RWPE2 (cell line): ENCODE measurements at regions not wholly inside any gene's neighbourhood (a gene's known extent, or its start where the extent isn't known, plus 50 kb on each side); places are given as distances from the start of the nearest gene placed in this dataset.
A peak's percentile ranks its signal among the peaks of the same experiment; 100 is the strongest.

ENCODE experiments used
- ATAC-seq: fragments of 200-7000 bp; cut with Tn5 transposase; 3 replicates; pipeline ENCODE4 v1.9.1; 2021; ENCODE audit warnings: low read depth
- DNase-seq: peaks from one replicate; pipeline ENCODE4 v3.0.0-alpha.2; 2020; ENCODE audit warnings: low spot score
- H3K27ac ChIP-seq: fragments of 450-650 bp; 2 replicates; pipeline ENCODE4 v1.5.1; 2017; ENCODE audit warnings: mild to moderate bottlenecking; ENCODE audit not compliant: poor library complexity, severe bottlenecking
- H3K27me3 ChIP-seq: fragments of 250-450 bp; sonication (Bioruptor Pico); 2 replicates; pipeline ENCODE4 v1.5.1; 2021; ENCODE audit warnings: mild to moderate bottlenecking, moderate library complexity; ENCODE audit not compliant: insufficient read depth, poor library complexity, severe bottlenecking
- H3K36me3 ChIP-seq: fragments of 250-450 bp; sonication (Bioruptor Pico); 2 replicates; pipeline ENCODE4 v1.5.1; 2020; ENCODE audit warnings: low read depth, mild to moderate bottlenecking, moderate library complexity
- H3K4me1 ChIP-seq: fragments of 250-450 bp; sonication (Bioruptor Pico); 2 replicates; pipeline ENCODE4 v1.5.1; 2021; ENCODE audit warnings: mild to moderate bottlenecking, moderate library complexity; ENCODE audit not compliant: insufficient read depth, poor library complexity, severe bottlenecking
- H3K4me3 ChIP-seq: fragments of 250-450 bp; sonication (Bioruptor Pico); 2 replicates; pipeline ENCODE4 v1.5.1; 2021; ENCODE audit warnings: mild to moderate bottlenecking, moderate library complexity; ENCODE audit not compliant: severe bottlenecking
- H3K9me3 ChIP-seq: fragments of 250-450 bp; sonication (Bioruptor Pico); 2 replicates; pipeline ENCODE4 v1.5.1; 2021; ENCODE audit warnings: mild to moderate bottlenecking, moderate library complexity; ENCODE audit not compliant: severe bottlenecking
- CTCF ChIP-seq: fragments of 450-650 bp; IDR thresholded peaks from one replicate; pipeline ENCODE4 v1.5.1; 2017; ENCODE audit warnings: mild to moderate bottlenecking, moderate library complexity; ENCODE audit not compliant: poor library complexity, severe bottlenecking

GRCh38 chr21:35212393-35213127, 163.5 kb upstream of the RUNX1 start:
- no peaks in the 10 kb centered on the region for H3K27me3 ChIP-seq
- H3K9me3 ChIP-seq: no peaks in the 10 kb centered on the region
- H3K4me3 ChIP-seq: no peak overlapping the region
- peaks cover 20% of the 10 kb centered on the region for H3K4me1 ChIP-seq
- peak overlapping the region; percentile 16 for H3K27ac ChIP-seq
- no peaks in the 10 kb centered on the region for H3K36me3 ChIP-seq
- no peak for TF ChIP-seq CTCF
- DNase-seq (no peak), ATAC-seq (no peak)

GRCh38 chr21:35211782-35212181, 162.7 kb upstream of the RUNX1 start:
- no peak for DNase-seq

GRCh38 chr21:35210093-35210492, 161.0 kb upstream of the RUNX1 start:
- Histone ChIP-seq H3K36me3 (no peaks in the 10 kb centered on the region), H3K4me3 (no peak overlapping the region), H3K27me3 (no peaks in the 10 kb centered on the region), H3K4me1 (peaks cover 16% of the 10 kb centered on the region), H3K27ac (no peak overlapping the region), H3K9me3 (no peaks in the 10 kb centered on the region)
- ATAC-seq (no peak), DNase-seq (no peak)
- no peak for TF ChIP-seq CTCF

More at GRCh38 chr21:35211782-35212181, 162.7 kb upstream of the RUNX1 start:
- no peaks in the 10 kb centered on the region for H3K27me3 ChIP-seq
- peaks cover 13% of the 10 kb centered on the region for H3K4me1 ChIP-seq
- H3K27ac ChIP-seq: no peak overlapping the region
- TF ChIP-seq CTCF: no peak
- no peak for ATAC-seq
- H3K36me3 ChIP-seq: no peaks in the 10 kb centered on the region
- no peak overlapping the region for H3K4me3 ChIP-seq
- no peaks in the 10 kb centered on the region for H3K9me3 ChIP-seq

- H3K4me1 ChIP-seq: peaks cover 16% of the 10 kb centered on the region
- DNase-seq: no peak
Observed at GRCh38 chr21:35208810-35209517, 159.9 kb upstream of the RUNX1 start.

More at GRCh38 chr21:35208810-35209517, 159.9 kb upstream of the RUNX1 start:
- Histone ChIP-seq H3K27me3 (no peaks in the 10 kb centered on the region), H3K9me3 (no peaks in the 10 kb centered on the region), H3K27ac (no peak overlapping the region), H3K4me3 (no peak overlapping the region), H3K36me3 (no peaks in the 10 kb centered on the region)
- no peak for TF ChIP-seq CTCF
- ATAC-seq: no peak
